NCI-H460 (cell line): ENCODE measurements at regions not wholly inside any gene's neighbourhood (a gene's known extent, or its start where the extent isn't known, plus 50 kb on each side); places are given as distances from the start of the nearest gene placed in this dataset.

Source experiments
- DNase-seq: peaks from one replicate; pipeline ENCODE4 v3.0.0-alpha.2; 2016; ENCODE audit warnings: low read depth; ENCODE audit errors: extremely low read depth

- DNase-seq = no peak
Measured at GRCh38 chr3:81291586-81291985, 469.9 kb downstream of the GBE1 start.

GRCh38 chr3:81289676-81290075 is 471.8 kb downstream of the GBE1 start:
- DNase-seq = no peak

- DNase-seq = no peak
Measured at GRCh38 chr3:81279481-81280379, 481.7 kb downstream of the GBE1 start.

- DNase-seq = no peak
Measured at GRCh38 chr3:81277853-81278252, 483.6 kb downstream of the GBE1 start.

- no peak for DNase-seq
Measured at GRCh38 chr3:81274671-81275070, 486.8 kb downstream of the GBE1 start.

GRCh38 chr3:81270603-81271379 is 490.7 kb downstream of the GBE1 start:
- DNase-seq = no peak

- no peak for DNase-seq
Measured at GRCh38 chr3:81268526-81268925, 492.9 kb downstream of the GBE1 start.

GRCh38 chr3:81261996-81262395 is 499.4 kb downstream of the GBE1 start:
- no peak for DNase-seq

- DNase-seq = no peak
Measured at GRCh38 chr3:81255463-81255862, 506.0 kb downstream of the GBE1 start.

- DNase-seq = no peak
Measured at GRCh38 chr3:81251096-81251495, 510.3 kb downstream of the GBE1 start.

GRCh38 chr3:81249540-81250029 is 511.9 kb downstream of the GBE1 start:
- DNase-seq = no peak

- DNase-seq = no peak
Measured at GRCh38 chr3:81245501-81245900, 515.9 kb downstream of the GBE1 start.

GRCh38 chr3:81245043-81245442 is 516.4 kb downstream of the GBE1 start:
- no peak for DNase-seq

- DNase-seq = no peak
Measured at GRCh38 chr3:81244231-81244630, 517.2 kb downstream of the GBE1 start.

- DNase-seq = peak; percentile 11
Measured at GRCh38 chr3:81242871-81243270, 518.6 kb downstream of the GBE1 start.

GRCh38 chr3:81237181-81237580 is 524.3 kb downstream of the GBE1 start:
- no peak for DNase-seq

GRCh38 chr3:81218023-81218422 is 543.4 kb downstream of the GBE1 start:
- DNase-seq = no peak

GRCh38 chr3:81217101-81217500 is 544.3 kb downstream of the GBE1 start:
- DNase-seq = no peak

- no peak for DNase-seq
Measured at GRCh38 chr3:81216192-81216591, 545.3 kb downstream of the GBE1 start.

- DNase-seq = no peak
Measured at GRCh38 chr3:81214631-81215030, 546.8 kb downstream of the GBE1 start.

GRCh38 chr3:81199587-81199986 is 561.9 kb downstream of the GBE1 start:
- DNase-seq = no peak

GRCh38 chr3:81198756-81199155 is 562.7 kb downstream of the GBE1 start:
- DNase-seq = no peak
